GM18520 (cell line): ENCODE measurements at regions not wholly inside any gene's neighbourhood (a gene's known extent, or its start where the extent isn't known, plus 50 kb on each side); places are given as distances from the start of the nearest gene placed in this dataset.

Source experiments
- ATAC-seq: cut with Tn5 transposase; IDR thresholded peaks from one replicate; pipeline ENCODE4 v1.9.1; 2021; ENCODE audit not compliant: unreplicated experiment

DNA sequence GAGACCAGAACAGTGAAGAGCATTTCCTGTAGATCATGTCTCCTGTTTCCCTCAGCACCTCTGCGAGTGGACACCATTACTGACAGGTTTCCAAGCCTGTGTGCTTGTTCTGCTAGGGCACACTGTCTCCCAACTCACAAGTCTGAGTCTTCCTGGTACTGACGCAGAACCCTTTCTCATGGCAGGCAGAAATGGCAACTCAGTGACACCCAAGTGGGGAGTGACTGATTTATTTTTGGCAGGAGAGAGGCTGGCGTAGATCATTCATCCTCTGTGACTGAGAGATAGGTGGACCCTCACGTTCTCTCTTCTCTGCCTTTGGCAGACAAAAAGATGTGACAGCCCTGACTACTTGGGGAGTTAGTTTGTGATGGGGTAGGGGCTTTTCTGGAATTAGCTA, 183.4 kb downstream of the RFC3 start:
- no peak for ATAC-seq

- ATAC-seq: no peak
These were observed 184.2 kb downstream of the RFC3 start for GRCh38 chr13:34002141-34002540.

- ATAC-seq: no peak
These were observed 185.0 kb downstream of the RFC3 start for GRCh38 chr13:34002924-34003323.

GRCh38 chr13:34003656-34004055, 185.7 kb downstream of the RFC3 start:
- ATAC-seq: no peak

DNA sequence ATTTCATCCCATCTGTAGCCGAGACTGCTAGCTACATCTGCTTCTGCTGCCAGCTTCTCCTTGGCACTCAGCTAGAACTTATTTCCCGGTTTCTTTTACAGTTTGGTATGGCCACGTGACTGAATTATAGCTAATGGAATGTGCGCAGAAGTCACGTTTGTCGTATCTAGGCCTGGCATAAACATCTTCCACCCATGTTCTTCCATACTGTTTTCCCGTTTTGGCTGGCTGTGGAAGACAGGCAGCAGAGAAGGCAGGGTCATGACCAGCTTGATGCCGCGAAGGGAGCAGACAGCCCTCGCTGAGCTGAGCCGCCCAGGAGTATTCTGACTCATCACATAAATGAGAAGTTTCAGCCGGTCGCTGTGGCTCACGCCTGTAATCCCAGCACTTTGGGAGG, 186.7 kb downstream of the RFC3 start:
- ATAC-seq: no peak

DNA sequence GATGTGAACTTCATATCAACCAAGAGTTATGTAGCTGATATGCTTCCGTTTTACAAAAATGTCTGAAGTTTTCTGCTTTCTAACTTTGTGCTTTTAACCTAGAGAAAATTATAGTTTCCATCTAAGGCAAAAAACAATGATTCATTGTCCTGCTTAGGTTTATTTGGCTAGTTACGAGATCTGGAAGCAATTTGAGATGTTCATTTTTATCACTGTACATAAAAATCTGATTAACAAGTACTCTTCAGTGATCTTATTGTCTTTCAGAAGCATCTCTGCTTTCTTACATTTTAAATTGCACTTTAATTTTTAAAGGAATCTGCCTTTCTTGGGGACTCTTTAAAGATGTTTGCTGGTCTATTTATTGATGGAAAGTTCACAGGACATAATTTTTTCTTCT, 188.1 kb downstream of the RFC3 start:
- no peak for ATAC-seq

- no peak for ATAC-seq
These were observed 193.7 kb downstream of the RFC3 start for GRCh38 chr13:34011552-34012085.

GRCh38 chr13:34012382-34012781, 194.4 kb downstream of the RFC3 start:
- no peak for ATAC-seq

GRCh38 chr13:34013061-34013460, 195.1 kb downstream of the RFC3 start:
- no peak for ATAC-seq

DNA sequence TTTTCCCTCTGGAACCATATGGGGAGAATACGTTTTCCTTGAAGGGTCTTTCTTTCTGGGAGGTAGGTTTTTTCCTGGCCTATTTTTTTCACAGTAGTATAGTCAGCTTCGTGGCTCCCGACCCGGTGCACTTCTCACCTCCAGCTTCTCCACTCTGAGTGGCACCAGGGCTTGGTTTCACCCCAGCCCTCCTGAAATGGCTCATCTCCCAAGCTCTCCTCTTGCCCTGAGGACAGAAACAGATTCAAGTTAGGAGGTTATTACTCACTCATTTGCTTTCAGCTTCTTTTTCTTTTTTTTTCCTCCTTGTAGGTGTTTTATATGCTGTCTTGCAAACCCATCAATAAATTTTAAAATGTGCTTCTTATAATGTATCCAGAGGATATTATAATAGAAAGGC, 199.3 kb downstream of the RFC3 start:
- ATAC-seq: no peak

GRCh38 chr13:34019870-34020269, 201.9 kb downstream of the RFC3 start:
- no peak for ATAC-seq

GRCh38 chr13:34020388-34020787, 202.4 kb downstream of the RFC3 start:
- no peak for ATAC-seq

- ATAC-seq: no peak
These were observed 203.7 kb downstream of the RFC3 start for GRCh38 chr13:34021619-34022018.

GRCh38 chr13:34025746-34026145, 207.8 kb downstream of the RFC3 start:
- ATAC-seq: no peak

GRCh38 chr13:34026308-34026707, 208.4 kb downstream of the RFC3 start:
- ATAC-seq: no peak

DNA sequence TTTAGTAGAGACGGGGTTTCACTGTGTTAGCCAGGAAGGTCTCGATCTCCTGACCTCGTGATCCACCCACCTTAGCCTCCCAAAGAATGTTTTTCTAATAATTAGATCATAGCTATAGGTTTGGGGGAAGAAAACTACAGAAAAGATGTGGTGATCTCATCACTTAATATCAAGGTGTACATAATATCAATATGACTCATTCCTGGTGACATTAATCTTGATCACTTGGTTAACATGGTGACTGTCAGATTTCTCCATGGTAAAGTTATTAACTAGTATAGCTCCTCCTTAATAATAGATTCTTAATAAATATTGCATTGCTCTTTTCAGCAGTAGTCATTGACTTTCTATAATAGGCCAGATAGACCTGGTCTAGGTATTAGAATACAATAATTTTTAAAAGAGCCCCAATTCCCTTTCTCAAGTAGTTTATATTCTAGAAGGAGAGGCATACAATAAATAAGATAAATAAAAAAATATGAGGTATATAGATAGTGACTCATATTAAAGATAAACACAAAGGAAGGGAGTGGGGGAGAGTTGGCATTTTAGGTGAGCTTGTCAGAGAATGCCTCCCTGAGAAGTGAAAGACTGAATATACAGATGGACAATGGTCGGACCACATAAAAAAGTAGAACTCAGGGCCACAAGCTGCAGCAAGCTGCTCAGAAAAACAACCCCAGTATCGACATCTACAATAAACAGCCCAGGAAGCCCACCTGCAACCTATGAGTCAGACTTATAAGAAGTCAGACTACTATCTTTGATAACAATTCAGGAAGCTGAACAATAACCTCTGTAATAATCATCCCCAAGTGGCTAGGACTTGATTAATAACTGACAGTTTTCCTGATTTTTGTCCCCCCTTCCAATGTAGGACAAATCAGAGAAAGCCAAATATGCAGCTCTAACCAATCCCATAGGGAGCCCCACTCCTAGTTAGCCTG, 210.8 kb downstream of the RFC3 start:
- ATAC-seq: no peak

DNA sequence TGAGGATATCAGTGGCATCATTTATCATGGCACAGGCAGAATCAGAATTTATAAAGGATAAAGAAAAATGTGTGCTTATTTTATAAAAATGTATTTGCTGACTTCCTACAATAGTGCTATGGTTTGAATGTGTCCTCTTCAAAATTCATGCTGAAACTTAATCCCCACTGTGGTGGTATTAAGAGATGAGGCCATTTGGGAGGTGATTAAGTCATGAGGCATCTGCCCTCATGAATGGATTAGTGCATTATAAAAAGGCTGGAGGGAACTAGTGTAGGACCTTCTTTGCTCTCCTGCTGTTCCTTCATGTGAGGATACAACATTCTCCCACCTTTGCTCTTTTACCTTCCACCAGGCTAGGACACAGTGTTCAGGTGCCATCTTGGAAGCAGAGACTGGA, 212.8 kb downstream of the RFC3 start:
- no peak for ATAC-seq

DNA sequence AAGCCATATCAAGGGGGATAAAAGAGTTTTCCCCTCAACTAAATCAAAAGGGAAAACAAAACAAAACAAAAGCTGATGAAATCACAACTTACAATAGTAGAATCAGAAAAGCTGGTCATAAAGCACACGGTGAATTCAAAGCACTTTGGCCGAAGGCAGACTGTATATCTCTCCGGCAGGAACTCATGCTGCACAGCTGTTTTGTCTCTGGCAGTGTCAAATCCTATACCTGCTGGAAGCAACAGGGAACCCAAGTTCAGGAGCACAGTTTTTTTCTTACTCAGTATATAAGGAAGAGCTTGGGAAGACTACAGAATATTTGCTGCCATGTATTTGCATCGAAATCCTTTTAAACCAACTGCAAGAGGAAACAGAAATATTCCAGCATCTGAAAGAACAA, 213.7 kb downstream of the RFC3 start:
- ATAC-seq: no peak

DNA sequence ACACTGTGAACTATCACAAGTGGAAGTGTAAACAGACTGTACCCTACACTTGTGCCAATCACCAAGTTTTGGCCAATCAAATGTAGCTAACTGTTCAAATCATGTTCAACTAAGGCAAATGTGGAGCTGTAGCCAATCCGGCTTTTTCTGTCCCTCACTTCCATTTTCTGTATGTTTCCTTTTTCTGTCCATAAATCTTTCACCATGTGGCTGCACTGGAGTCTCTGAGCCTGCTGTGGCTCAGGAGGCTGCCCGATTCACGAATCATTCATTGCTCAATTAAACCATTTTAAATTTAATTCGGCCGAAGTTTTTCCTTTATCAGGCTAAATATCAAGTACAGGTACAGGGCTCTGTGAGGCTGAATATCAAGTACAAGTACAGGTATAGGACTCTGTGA, 216.5 kb downstream of the RFC3 start:
- no peak for ATAC-seq

DNA sequence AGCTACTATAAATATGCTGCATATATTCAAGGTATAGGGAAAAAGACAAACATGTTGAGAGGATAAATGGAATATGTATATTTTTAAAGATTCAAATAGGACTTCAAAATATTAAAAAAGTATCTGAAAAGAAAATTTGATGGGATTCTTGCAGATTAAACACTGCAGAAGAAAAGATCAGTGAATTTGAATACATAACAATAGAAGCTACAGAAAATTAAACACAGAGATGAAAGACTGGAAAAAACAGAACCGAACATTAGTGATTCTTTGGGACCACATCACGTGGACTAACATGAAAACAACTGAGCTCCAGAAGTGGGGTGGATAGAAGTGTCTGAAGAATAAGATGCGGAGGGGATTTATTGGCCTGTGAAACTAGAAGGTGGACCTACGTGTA, 217.2 kb downstream of the RFC3 start:
- no peak for ATAC-seq

GRCh38 chr13:34035676-34036325, 217.9 kb downstream of the RFC3 start:
- no peak for ATAC-seq
